ENCODE measurements at regions not wholly inside any gene's neighbourhood (a gene's known extent, or its start where the extent isn't known, plus 50 kb on each side); places are given as distances from the start of the nearest gene placed in this dataset.

- no peaks in the 10 kb centered on the region for H3K36me3 ChIP-seq (ENCODE audit: insufficient read depth, low read length, poor library complexity, severe bottlenecking)
- H3K27me3 ChIP-seq (replicated peaks; ENCODE audit: insufficient read depth, low read depth, low read length, poor library complexity): peaks cover 31% of the 10 kb centered on the region
- H3K4me3 ChIP-seq (ENCODE audit: low read depth, low read length, poor library complexity, severe bottlenecking): no peak overlapping the region
- TF ChIP-seq CTCF (conservative IDR thresholded peaks at IDR 0.05; ENCODE audit: low read depth, low read length) (no peak), EZH2 (IDR thresholded peaks at IDR 0.05; ENCODE audit: borderline replicate concordance, low read depth, low read length, poor library complexity, severe bottlenecking) (no peak)
- ChIA-PET POLR2A (ENCODE audit: low non-redundant PET) (no interaction called here), CTCF (no interaction called here)
- DNase-seq (ENCODE audit: low spot score): no peak
- intact Hi-C loops (cut with micrococcal nuclease; ENCODE audit: unreplicated experiment): no loop called here
- H3K9me3 ChIP-seq (ENCODE audit: low read depth, low read length, poor library complexity, severe bottlenecking): no peaks in the 10 kb centered on the region
- H3K4me1 ChIP-seq (ENCODE audit: insufficient read depth, low read length, poor library complexity, severe bottlenecking): no peaks in the 10 kb centered on the region
- no peak overlapping the region for H3K27ac ChIP-seq (ENCODE audit: low read depth, low read length, poor library complexity, severe bottlenecking)
- BruUV-seq (replicated peaks): no TSS peak
These were observed 211.1 kb upstream of the RNF32 start for GRCh38 chr7:156429514-156429913.

GRCh38 chr7:156423876-156424275, 216.7 kb upstream of the RNF32 start:
- Histone ChIP-seq H3K36me3 (ENCODE audit: insufficient read depth, low read length, poor library complexity, severe bottlenecking) (no peaks in the 10 kb centered on the region), H3K4me3 (ENCODE audit: low read depth, low read length, poor library complexity, severe bottlenecking) (no peak overlapping the region), H3K27ac (ENCODE audit: low read depth, low read length, poor library complexity, severe bottlenecking) (no peak overlapping the region), H3K4me1 (ENCODE audit: insufficient read depth, low read length, poor library complexity, severe bottlenecking) (no peaks in the 10 kb centered on the region), H3K27me3 (replicated peaks; ENCODE audit: insufficient read depth, low read depth, low read length, poor library complexity) (peaks cover 27% of the 10 kb centered on the region), H3K9me3 (ENCODE audit: low read depth, low read length, poor library complexity, severe bottlenecking) (no peaks in the 10 kb centered on the region)
- TF ChIP-seq CTCF (conservative IDR thresholded peaks at IDR 0.05; ENCODE audit: low read depth, low read length): no peak
- no peak for TF ChIP-seq EZH2 (IDR thresholded peaks at IDR 0.05; ENCODE audit: borderline replicate concordance, low read depth, low read length, poor library complexity, severe bottlenecking)
- ChIA-PET POLR2A (ENCODE audit: low non-redundant PET) (no interaction called here), CTCF (no interaction called here)
- intact Hi-C loops (cut with micrococcal nuclease; ENCODE audit: unreplicated experiment): no loop called here
- DNase-seq (ENCODE audit: low spot score): no peak
- no TSS peak for BruUV-seq (replicated peaks)

- CTCF ChIA-PET: no interaction called here
These were observed 220.1 kb upstream of the RNF32 start for GRCh38 chr7:156420496-156420895.

More at GRCh38 chr7:156420496-156420895, 220.1 kb upstream of the RNF32 start:
- Histone ChIP-seq H3K27ac (ENCODE audit: low read depth, low read length, poor library complexity, severe bottlenecking) (no peak overlapping the region), H3K4me3 (ENCODE audit: low read depth, low read length, poor library complexity, severe bottlenecking) (no peak overlapping the region), H3K36me3 (ENCODE audit: insufficient read depth, low read length, poor library complexity, severe bottlenecking) (no peaks in the 10 kb centered on the region), H3K4me1 (ENCODE audit: insufficient read depth, low read length, poor library complexity, severe bottlenecking) (no peaks in the 10 kb centered on the region), H3K27me3 (replicated peaks; ENCODE audit: insufficient read depth, low read depth, low read length, poor library complexity) (peaks cover 10% of the 10 kb centered on the region), H3K9me3 (ENCODE audit: low read depth, low read length, poor library complexity, severe bottlenecking) (no peaks in the 10 kb centered on the region)
- TF ChIP-seq CTCF (conservative IDR thresholded peaks at IDR 0.05; ENCODE audit: low read depth, low read length) (no peak), EZH2 (IDR thresholded peaks at IDR 0.05; ENCODE audit: borderline replicate concordance, low read depth, low read length, poor library complexity, severe bottlenecking) (no peak)
- POLR2A ChIA-PET (ENCODE audit: low non-redundant PET): no interaction called here
- BruUV-seq (replicated peaks): no TSS peak
- intact Hi-C loops (cut with micrococcal nuclease; ENCODE audit: unreplicated experiment): no loop called here
- DNase-seq (ENCODE audit: low spot score): no peak
